IMR-90 (cell line): ENCODE measurements at regions not wholly inside any gene's neighbourhood (a gene's known extent, or its start where the extent isn't known, plus 50 kb on each side); places are given as distances from the start of the nearest gene placed in this dataset.

Experiments
- ATAC-seq: fragments of 200-7000 bp; cut with Tn5 transposase; 2 replicates; pipeline ENCODE4 v1.9.1; 2020; ENCODE audit warnings: low read depth, mild to moderate bottlenecking, moderate library complexity
- BruUV-seq: library from RNA; stranded (reverse); fragments of 400-500 nt; replicated peaks from 2 replicates; lab custom pipeline; 2021; lab: Mats Ljungman, UMichigan
- CTCF ChIA-PET: fragments of 300-600 bp; formaldehyde crosslinking; extraction: SDS; loops from one replicate; lab custom pipeline; 2021; ENCODE audit warnings: antibody characterized with exemption; lab: Yijun Ruan, JAX
- POLR2A ChIA-PET: fragments of 300-600 bp; sonication (Branson Sonifier 250); formaldehyde crosslinking; loops from one replicate; lab custom pipeline; 2022; ENCODE audit warnings: antibody characterized with exemption; ENCODE audit not compliant: unreplicated experiment; lab: Charles Lee
- DNase-seq: peaks from one replicate; pipeline ENCODE4 v3.0.0; 2013
- H2AFZ ChIP-seq: replicated peaks from 2 replicates; pipeline ENCODE3; 2013; ENCODE audit warnings: low read length, mild to moderate bottlenecking; ENCODE audit not compliant: poor library complexity
- H2AK5ac ChIP-seq: 2 replicates; pipeline ENCODE4 v1.6.1; 2013; ENCODE audit warnings: low read depth, low read length, inconsistent platforms
- H2AK9ac ChIP-seq: replicated peaks from 2 replicates; pipeline ENCODE3; 2013; ENCODE audit warnings: mild to moderate bottlenecking, low read depth, low read length, moderate library complexity; ENCODE audit not compliant: poor library complexity
- H2BK120ac ChIP-seq: 2 replicates; pipeline ENCODE4 v1.6.1; 2013; ENCODE audit warnings: low read depth, low read length, inconsistent platforms
- H2BK15ac ChIP-seq: 3 replicates; pipeline ENCODE4 v1.6.1; 2013; ENCODE audit warnings: low read depth, low read length, inconsistent platforms
- H2BK20ac ChIP-seq: 2 replicates; pipeline ENCODE4 v1.6.1; 2013; ENCODE audit warnings: low read depth, mild to moderate bottlenecking, inconsistent platforms, low read length, moderate library complexity
- H2BK5ac ChIP-seq: 2 replicates; pipeline ENCODE4 v1.6.1; 2013; ENCODE audit warnings: mild to moderate bottlenecking, low read depth, low read length, inconsistent platforms; ENCODE audit not compliant: poor library complexity, severe bottlenecking
- H3K14ac ChIP-seq: replicated peaks from 2 replicates; pipeline ENCODE4 v1.6.1; 2013; ENCODE audit warnings: low read depth, low read length, inconsistent platforms
- H3K18ac ChIP-seq: 2 replicates; pipeline ENCODE4 v1.6.1; 2013; ENCODE audit warnings: low read depth, low read length, control low read depth
- H3K23ac ChIP-seq: 2 replicates; pipeline ENCODE4 v1.6.1; 2013; ENCODE audit warnings: low read depth, low read length, inconsistent platforms
- H3K27ac ChIP-seq: 2 replicates; pipeline ENCODE4 v1.5.1; 2013; ENCODE audit warnings: mild to moderate bottlenecking, control low read depth, low read length; ENCODE audit not compliant: insufficient read depth
- H3K27me3 ChIP-seq: 2 replicates; pipeline ENCODE4 v1.6.1; 2013; ENCODE audit warnings: low read length; ENCODE audit not compliant: control insufficient read depth, insufficient read depth
- H3K36me3 ChIP-seq: 2 replicates; pipeline ENCODE4 v1.6.1; 2013; ENCODE audit warnings: low read length, mixed read lengths; ENCODE audit not compliant: control insufficient read depth, insufficient read depth
- H3K4ac ChIP-seq: 2 replicates; pipeline ENCODE4 v1.6.1; 2013; ENCODE audit warnings: low read depth, low read length, inconsistent platforms
- H3K4me1 ChIP-seq: 2 replicates; pipeline ENCODE4 v1.6.1; 2013; ENCODE audit warnings: low read length, mixed read lengths; ENCODE audit not compliant: control insufficient read depth, insufficient read depth
- H3K4me2 ChIP-seq: 2 replicates; pipeline ENCODE4 v1.6.1; 2013; ENCODE audit warnings: low read depth, mild to moderate bottlenecking, control low read depth, low read length, moderate library complexity
- H3K4me3 ChIP-seq: 2 replicates; pipeline ENCODE4 v1.5.1; 2013; ENCODE audit warnings: low read depth, mild to moderate bottlenecking, control low read depth, low read length, moderate library complexity; ENCODE audit not compliant: insufficient read depth
- H3K56ac ChIP-seq: 2 replicates; pipeline ENCODE4 v1.6.1; 2013; ENCODE audit warnings: low read length, inconsistent platforms; ENCODE audit not compliant: insufficient read depth; ENCODE audit errors: extremely low read depth
- H3K79me1 ChIP-seq, 2 experiments: 2 replicates each; pipeline ENCODE4 v1.6.1; 2013; ENCODE audit warnings: low read length in 2 of 2, inconsistent platforms in 1 of 2, low read depth in 1 of 2
- H3K9ac ChIP-seq: 2 replicates; pipeline ENCODE4 v1.6.1; 2013; ENCODE audit warnings: low read depth, low read length, control low read depth
- H3K9me1 ChIP-seq: 2 replicates; pipeline ENCODE4 v1.6.1; 2013; ENCODE audit warnings: low read length, inconsistent platforms; ENCODE audit not compliant: insufficient read depth
- H3K9me3 ChIP-seq: 2 replicates; pipeline ENCODE4 v1.6.1; 2013; ENCODE audit warnings: low read length; ENCODE audit not compliant: control insufficient read depth, insufficient read depth
- H4K20me1 ChIP-seq: 2 replicates; pipeline ENCODE4 v1.6.1; 2013; ENCODE audit warnings: low read length, inconsistent platforms; ENCODE audit not compliant: insufficient read depth
- H4K5ac ChIP-seq: 2 replicates; pipeline ENCODE4 v1.6.1; 2013; ENCODE audit warnings: mild to moderate bottlenecking, low read depth, low read length, control low read depth
- H4K8ac ChIP-seq, 2 experiments: 2 replicates each; pipeline ENCODE4 v1.6.1; 2013; ENCODE audit warnings: low read depth in 2 of 2, low read length in 2 of 2, control low read depth in 1 of 2, inconsistent platforms in 1 of 2
- H4K91ac ChIP-seq: 2 replicates; pipeline ENCODE4 v1.6.1; 2013; ENCODE audit warnings: low read depth, low read length, inconsistent platforms; ENCODE audit not compliant: insufficient read depth
- BHLHE40 ChIP-seq: fragments of 150-350 bp; IDR thresholded peaks from 2 replicates; pipeline ENCODE4 v1.6.1; 2016; ENCODE audit warnings: mild to moderate bottlenecking, low read depth, low read length
- CEBPB ChIP-seq: IDR thresholded peaks from 2 replicates; pipeline ENCODE4 v1.6.1; 2012; ENCODE audit warnings: low read depth, low read length, improper control_type of control experiment
- CHD1 ChIP-seq: IDR thresholded peaks from 2 replicates; pipeline ENCODE4 v1.6.1; 2012; ENCODE audit warnings: low read depth, low read length, improper control_type of control experiment
- FOS ChIP-seq: fragments of 150-350 bp; IDR thresholded peaks from 2 replicates; pipeline ENCODE4 v1.6.1; 2016; ENCODE audit warnings: low read depth, low read length
- MAFK ChIP-seq: IDR thresholded peaks from 2 replicates; pipeline ENCODE4 v1.6.1; 2012; ENCODE audit warnings: low read depth, low read length, improper control_type of control experiment
- MAZ ChIP-seq: IDR thresholded peaks from 2 replicates; pipeline ENCODE4 v1.6.1; 2012; ENCODE audit warnings: low read depth, mild to moderate bottlenecking, low read length, improper control_type of control experiment, moderate library complexity, borderline replicate concordance
- MXI1 ChIP-seq: IDR thresholded peaks from 2 replicates; pipeline ENCODE4 v1.6.1; 2012; ENCODE audit warnings: low read depth, mild to moderate bottlenecking, low read length, moderate library complexity, borderline replicate concordance
- NFE2L2 ChIP-seq: fragments of 150-350 bp; IDR thresholded peaks from 2 replicates; pipeline ENCODE4 v1.6.1; 2016; ENCODE audit warnings: low read depth, mild to moderate bottlenecking, low read length
- POLR2A ChIP-seq: IDR thresholded peaks from 2 replicates; pipeline ENCODE4 v1.6.1; 2012; ENCODE audit warnings: mild to moderate bottlenecking, low read depth, low read length
- RAD21 ChIP-seq: IDR thresholded peaks from 2 replicates; pipeline ENCODE4 v1.6.1; 2012; ENCODE audit warnings: low read length, improper control_type of control experiment
- RCOR1 ChIP-seq: IDR thresholded peaks from 2 replicates; pipeline ENCODE4 v1.6.1; 2012; ENCODE audit warnings: mild to moderate bottlenecking, low read length, improper control_type of control experiment; ENCODE audit not compliant: insufficient replicate concordance
- RFX5 ChIP-seq: IDR thresholded peaks from 2 replicates; pipeline ENCODE4 v1.8.0; 2012; ENCODE audit warnings: low read depth, mild to moderate bottlenecking, low read length, moderate library complexity
- SMC3 ChIP-seq: fragments of 150-350 bp; IDR thresholded peaks from 2 replicates; pipeline ENCODE4 v1.6.1; 2016; ENCODE audit warnings: low read depth, mild to moderate bottlenecking, antibody characterized with exemption, low read length, moderate library complexity
- USF2 ChIP-seq: fragments of 150-350 bp; IDR thresholded peaks from 2 replicates; pipeline ENCODE4 v1.6.1; 2017; ENCODE audit warnings: mild to moderate bottlenecking, antibody characterized with exemption, low read length, low read depth
- dilution Hi-C: fragments of 300-500 bp; cut with HindIII; formaldehyde crosslinking; loops from one replicate; pipeline ENCODE4 v1.14.3; 2018; ENCODE audit warnings: low sequenced_read_pairs; ENCODE audit not compliant: unreplicated experiment
- in situ Hi-C: fragments of 300-500 bp; cut with MboI; formaldehyde crosslinking; loops from 3 replicates; pipeline ENCODE4 v1.14.3; 2019; ENCODE audit warnings: low sequenced_read_pairs, inconsistent platforms, mixed read lengths
- intact Hi-C: fragments of 100-400 bp; cut with micrococcal nuclease; formaldehyde crosslinking; loops from 2 replicates; pipeline ENCODE4 v1.10.0; 2022
- TF ChIP-seq, protein P1 (sequence below): conservative IDR thresholded peaks from 2 replicates; pipeline ENCODE4 v1.5.1; 2012; ENCODE audit warnings: mild to moderate bottlenecking, low read depth, low read length, improper control_type of control experiment
- TF ChIP-seq, protein P2 (sequence below): fragments of 150-350 bp; IDR thresholded peaks from 2 replicates; pipeline ENCODE4 v1.6.1; 2016; ENCODE audit warnings: low read depth, mild to moderate bottlenecking, low read length, moderate library complexity, borderline replicate concordance

DNA sequence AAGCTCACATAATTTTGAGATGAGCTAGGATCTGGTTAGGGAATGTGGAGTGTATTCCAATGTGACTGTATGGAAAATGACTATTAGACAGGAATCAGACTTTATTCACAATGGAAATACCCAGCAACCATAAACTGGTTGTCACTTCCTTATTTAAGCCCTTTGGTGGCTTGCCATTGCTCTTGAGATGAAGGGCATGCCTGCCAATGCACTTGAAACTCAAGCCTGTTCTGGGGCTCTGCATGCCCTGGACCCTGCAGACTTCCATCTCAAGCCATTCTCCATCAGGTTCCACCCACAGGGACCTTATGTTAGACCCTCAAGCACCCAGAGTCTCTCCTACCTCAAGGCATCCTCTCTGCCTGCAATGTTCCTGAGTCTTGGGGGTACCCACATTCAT is 145.5 kb downstream of the MPP7 start:
- H3K36me3 ChIP-seq = no peaks in the 10 kb centered on the region
- H3K4ac ChIP-seq = no peak overlapping the region
- H3K79me1 ChIP-seq = no peaks in the 10 kb centered on the region
- TF ChIP-seq, protein P1, sequence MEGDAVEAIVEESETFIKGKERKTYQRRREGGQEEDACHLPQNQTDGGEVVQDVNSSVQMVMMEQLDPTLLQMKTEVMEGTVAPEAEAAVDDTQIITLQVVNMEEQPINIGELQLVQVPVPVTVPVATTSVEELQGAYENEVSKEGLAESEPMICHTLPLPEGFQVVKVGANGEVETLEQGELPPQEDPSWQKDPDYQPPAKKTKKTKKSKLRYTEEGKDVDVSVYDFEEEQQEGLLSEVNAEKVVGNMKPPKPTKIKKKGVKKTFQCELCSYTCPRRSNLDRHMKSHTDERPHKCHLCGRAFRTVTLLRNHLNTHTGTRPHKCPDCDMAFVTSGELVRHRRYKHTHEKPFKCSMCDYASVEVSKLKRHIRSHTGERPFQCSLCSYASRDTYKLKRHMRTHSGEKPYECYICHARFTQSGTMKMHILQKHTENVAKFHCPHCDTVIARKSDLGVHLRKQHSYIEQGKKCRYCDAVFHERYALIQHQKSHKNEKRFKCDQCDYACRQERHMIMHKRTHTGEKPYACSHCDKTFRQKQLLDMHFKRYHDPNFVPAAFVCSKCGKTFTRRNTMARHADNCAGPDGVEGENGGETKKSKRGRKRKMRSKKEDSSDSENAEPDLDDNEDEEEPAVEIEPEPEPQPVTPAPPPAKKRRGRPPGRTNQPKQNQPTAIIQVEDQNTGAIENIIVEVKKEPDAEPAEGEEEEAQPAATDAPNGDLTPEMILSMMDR = no peak
- TF ChIP-seq, protein P2, sequence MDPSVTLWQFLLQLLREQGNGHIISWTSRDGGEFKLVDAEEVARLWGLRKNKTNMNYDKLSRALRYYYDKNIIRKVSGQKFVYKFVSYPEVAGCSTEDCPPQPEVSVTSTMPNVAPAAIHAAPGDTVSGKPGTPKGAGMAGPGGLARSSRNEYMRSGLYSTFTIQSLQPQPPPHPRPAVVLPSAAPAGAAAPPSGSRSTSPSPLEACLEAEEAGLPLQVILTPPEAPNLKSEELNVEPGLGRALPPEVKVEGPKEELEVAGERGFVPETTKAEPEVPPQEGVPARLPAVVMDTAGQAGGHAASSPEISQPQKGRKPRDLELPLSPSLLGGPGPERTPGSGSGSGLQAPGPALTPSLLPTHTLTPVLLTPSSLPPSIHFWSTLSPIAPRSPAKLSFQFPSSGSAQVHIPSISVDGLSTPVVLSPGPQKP = no peak
- TF ChIP-seq USF2 (no peak), MAFK (no peak), CEBPB (no peak), FOS (no peak), BHLHE40 (no peak), RAD21 (no peak), MAZ (no peak), CHD1 (no peak), SMC3 (no peak), RCOR1 (no peak), NFE2L2 (no peak), POLR2A (no peak), MXI1 (no peak), RFX5 (no peak)
- no peak overlapping the region for H2BK15ac ChIP-seq
- no peak overlapping the region for H4K91ac ChIP-seq
- no peak overlapping the region for H3K4me3 ChIP-seq
- H2AK9ac ChIP-seq = no peak overlapping the region
- dilution Hi-C loops = no loop called here
- ChIA-PET CTCF (no interaction called here), POLR2A (no interaction called here)
- H4K8ac ChIP-seq = no peak overlapping the region
- DNase-seq (no peak), ATAC-seq (no peak)
- no peak overlapping the region for H3K4me2 ChIP-seq
- no peak overlapping the region for H2BK20ac ChIP-seq
- in situ Hi-C loops = no loop called here
- no peak overlapping the region for H2AFZ ChIP-seq
- no peak overlapping the region for H2AK5ac ChIP-seq
- no peaks in the 10 kb centered on the region for H3K4me1 ChIP-seq
- H3K27me3 ChIP-seq = no peaks in the 10 kb centered on the region
- no peak overlapping the region for H3K14ac ChIP-seq
- H2BK120ac ChIP-seq = no peak overlapping the region
- H3K9me3 ChIP-seq = no peaks in the 10 kb centered on the region
- BruUV-seq = no TSS peak
- H4K20me1 ChIP-seq = no peaks in the 10 kb centered on the region
- no peak overlapping the region for H2BK5ac ChIP-seq
- no peak overlapping the region for H3K56ac ChIP-seq
- no peak overlapping the region for H3K23ac ChIP-seq
- intact Hi-C loops = no loop called here
- H3K9ac ChIP-seq = no peak overlapping the region
- no peaks in the 10 kb centered on the region for H3K9me1 ChIP-seq
- no peak overlapping the region for H3K27ac ChIP-seq
- no peak overlapping the region for H4K5ac ChIP-seq
- H3K18ac ChIP-seq = no peak overlapping the region
